ENCODE measurements at regions not wholly inside any gene's neighbourhood (a gene's known extent, or its start where the extent isn't known, plus 50 kb on each side); places are given as distances from the start of the nearest gene placed in this dataset.
"Not testable (repeated sequence)": the region's sequence is repeated elsewhere in the genome, so short reads cannot be mapped to it uniquely, and the experiment has no call there.

- no peak for DNase-seq (ENCODE audit: low spot score)
These were observed 83.6 kb upstream of the EPHB3 start for GRCh38 chr3:184477940-184478339.

GRCh38 chr3:184479426-184480126 lies 82.0 kb upstream of the EPHB3 start:
- DNase-seq (ENCODE audit: low spot score): no peak

GRCh38 chr3:184480831-184481230 lies 80.8 kb upstream of the EPHB3 start:
- DNase-seq (ENCODE audit: low spot score): no peak

GRCh38 chr3:184481984-184482671 lies 79.5 kb upstream of the EPHB3 start:
- DNase-seq (ENCODE audit: low spot score): no peak

GRCh38 chr3:184485241-184485640 lies 76.3 kb upstream of the EPHB3 start:
- DNase-seq (ENCODE audit: low spot score): no peak

- DNase-seq (ENCODE audit: low spot score): no peak
These were observed 75.7 kb upstream of the EPHB3 start for GRCh38 chr3:184485906-184486305.

GRCh38 chr3:184486614-184487013 lies 75.0 kb upstream of the EPHB3 start:
- DNase-seq (ENCODE audit: low spot score): peak; percentile 47

- no peak for DNase-seq (ENCODE audit: low spot score)
These were observed 73.0 kb upstream of the EPHB3 start for GRCh38 chr3:184488577-184488976.

GRCh38 chr3:184489268-184489841 lies 72.2 kb upstream of the EPHB3 start:
- DNase-seq (ENCODE audit: low spot score): no peak

- no peak for DNase-seq (ENCODE audit: low spot score)
These were observed 70.5 kb upstream of the EPHB3 start for GRCh38 chr3:184491011-184491576.

GRCh38 chr3:184491867-184492615 lies 69.5 kb upstream of the EPHB3 start:
- DNase-seq (ENCODE audit: low spot score): no peak

GRCh38 chr3:184496933-184497332 lies 64.7 kb upstream of the EPHB3 start:
- no peak for DNase-seq (ENCODE audit: low spot score)

- DNase-seq (ENCODE audit: low spot score): no peak
These were observed 63.8 kb upstream of the EPHB3 start for GRCh38 chr3:184497804-184498203.

- no peak for DNase-seq (ENCODE audit: low spot score)
These were observed 62.5 kb upstream of the EPHB3 start for GRCh38 chr3:184498986-184499606.

- no peak for DNase-seq (ENCODE audit: low spot score)
These were observed 61.2 kb upstream of the EPHB3 start for GRCh38 chr3:184500344-184500923.

- DNase-seq (ENCODE audit: low spot score): no peak
These were observed 59.4 kb upstream of the EPHB3 start for GRCh38 chr3:184502123-184502667.

- not testable (repeated sequence) for DNase-seq (ENCODE audit: low spot score)
These were observed 58.7 kb upstream of the EPHB3 start for GRCh38 chr3:184502841-184503240.

GRCh38 chr3:184503647-184504046 lies 57.9 kb upstream of the EPHB3 start:
- DNase-seq (ENCODE audit: low spot score): no peak

- DNase-seq (ENCODE audit: low spot score): no peak
These were observed 56.3 kb upstream of the EPHB3 start for GRCh38 chr3:184505076-184505878.

GRCh38 chr3:184506561-184506991 lies 55.0 kb upstream of the EPHB3 start:
- peak; percentile 44 for DNase-seq (ENCODE audit: low spot score)

Data from Ammon's horn (tissue), 1 donor.